ENCODE measurements at regions not wholly inside any gene's neighbourhood (a gene's known extent, or its start where the extent isn't known, plus 50 kb on each side); places are given as distances from the start of the nearest gene placed in this dataset.
A peak's percentile ranks its signal among the peaks of the same experiment; 100 is the strongest.

GRCh38 chr1:238061967-238062613 lies 171.4 kb upstream of the ZP4 start:
- TF ChIP-seq PATZ1 (CRISPR knock-in tag; IDR thresholded peaks at IDR 0.05; ENCODE audit: borderline replicate concordance), result no peak
- TF ChIP-seq ZC3H10 (CRISPR knock-in tag; IDR thresholded peaks at IDR 0.05), result no peak
- TF ChIP-seq OSR1 (CRISPR knock-in tag; IDR thresholded peaks at IDR 0.05), result no peak
- no peak for TF ChIP-seq ZFP30 (CRISPR knock-in tag; IDR thresholded peaks at IDR 0.05)
- no peak for TF ChIP-seq GLIS3 (CRISPR knock-in tag; IDR thresholded peaks at IDR 0.05)
- no peak for TF ChIP-seq ISL1 (CRISPR knock-in tag; IDR thresholded peaks at IDR 0.05)
- TF ChIP-seq ESRRG (CRISPR knock-in tag; IDR thresholded peaks at IDR 0.05), result no peak
- no peak for TF ChIP-seq CREB5 (CRISPR knock-in tag; IDR thresholded peaks at IDR 0.05; ENCODE audit: low read depth)
- no peak for TF ChIP-seq SNAI2 (CRISPR knock-in tag; IDR thresholded peaks at IDR 0.05)
- no peak for TF ChIP-seq RARB (CRISPR knock-in tag; IDR thresholded peaks at IDR 0.05)
- no peak for TF ChIP-seq CSDC2 (CRISPR knock-in tag; IDR thresholded peaks at IDR 0.05)
- TF ChIP-seq TSHZ2 (CRISPR knock-in tag; IDR thresholded peaks at IDR 0.05), result no peak
- no peak for TF ChIP-seq TCF4 (CRISPR knock-in tag; IDR thresholded peaks at IDR 0.05; ENCODE audit: borderline replicate concordance)
- TF ChIP-seq TOX (CRISPR knock-in tag; IDR thresholded peaks at IDR 0.05; ENCODE audit: borderline replicate concordance), result no peak
- TF ChIP-seq ZNF8 (CRISPR knock-in tag; IDR thresholded peaks at IDR 0.05), result no peak
- ATAC-seq, result peak; percentile 65

- ATAC-seq, result no peak
- no peak for TF ChIP-seq CREB5 (CRISPR knock-in tag; IDR thresholded peaks at IDR 0.05; ENCODE audit: low read depth)
- no peak for TF ChIP-seq PPARA (CRISPR knock-in tag; IDR thresholded peaks at IDR 0.05; ENCODE audit: borderline replicate concordance)
- TF ChIP-seq ZNF8 (CRISPR knock-in tag; IDR thresholded peaks at IDR 0.05), result no peak
- no peak for TF ChIP-seq TOX (CRISPR knock-in tag; IDR thresholded peaks at IDR 0.05; ENCODE audit: borderline replicate concordance)
- TF ChIP-seq ZNF565 (CRISPR knock-in tag; conservative IDR thresholded peaks at IDR 0.05; ENCODE audit: low read depth), result no peak
- no peak for TF ChIP-seq POU6F1 (CRISPR knock-in tag; IDR thresholded peaks at IDR 0.05; ENCODE audit: borderline replicate concordance, low read depth)
- no peak for TF ChIP-seq CSRNP3 (CRISPR knock-in tag; IDR thresholded peaks at IDR 0.05)
- no peak for TF ChIP-seq ZC3H10 (CRISPR knock-in tag; IDR thresholded peaks at IDR 0.05)
- TF ChIP-seq BACH2 (CRISPR knock-in tag; IDR thresholded peaks at IDR 0.05; ENCODE audit: borderline replicate concordance), result no peak
- TF ChIP-seq GLIS3 (CRISPR knock-in tag; IDR thresholded peaks at IDR 0.05), result no peak
- TF ChIP-seq TSHZ2 (CRISPR knock-in tag; IDR thresholded peaks at IDR 0.05), result no peak
- TF ChIP-seq OSR1 (CRISPR knock-in tag; IDR thresholded peaks at IDR 0.05), result no peak
- no peak for TF ChIP-seq CSDC2 (CRISPR knock-in tag; IDR thresholded peaks at IDR 0.05)
- TF ChIP-seq ESRRG (CRISPR knock-in tag; IDR thresholded peaks at IDR 0.05), result no peak
- TF ChIP-seq ZFP3 (CRISPR knock-in tag; IDR thresholded peaks at IDR 0.05), result no peak
These were observed 169.3 kb upstream of the ZP4 start for GRCh38 chr1:238060061-238060460.

Data from SK-N-SH treated with all-trans-retinoic acid at 6 μM for 48 hours (cell line).